GM19397 (cell line): ENCODE measurements at regions not wholly inside any gene's neighbourhood (a gene's known extent, or its start where the extent isn't known, plus 50 kb on each side); places are given as distances from the start of the nearest gene placed in this dataset.
"Not testable (repeated sequence)": the region's sequence is repeated elsewhere in the genome, so short reads cannot be mapped to it uniquely, and the experiment has no call there.

Experiments used
- ATAC-seq: cut with Tn5 transposase; IDR thresholded peaks from one replicate; pipeline ENCODE4 v1.9.1; 2021; ENCODE audit warnings: mild to moderate bottlenecking, moderate library complexity; ENCODE audit not compliant: unreplicated experiment

DNA sequence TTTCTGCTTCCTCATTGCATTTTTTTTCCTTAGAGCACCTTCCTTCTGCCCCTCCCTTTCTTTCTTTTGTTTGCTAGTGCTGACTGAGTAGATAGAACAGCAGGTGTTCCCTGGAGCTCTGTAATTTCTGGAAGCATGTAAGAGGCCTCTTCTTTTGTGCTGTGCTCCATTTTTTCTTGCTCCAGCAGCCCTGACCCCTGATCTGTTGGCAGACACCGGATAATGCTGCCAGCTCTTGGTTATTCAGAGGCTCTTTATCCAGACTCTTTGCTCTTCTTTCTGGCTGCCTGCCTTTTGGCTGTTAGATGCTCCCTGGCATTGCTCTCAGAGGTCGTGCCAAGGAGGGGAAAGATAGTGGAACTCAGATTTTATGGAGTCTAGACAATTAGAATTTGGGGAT, 104.4 kb upstream of the RBMS3 start:
- ATAC-seq: no peak

DNA sequence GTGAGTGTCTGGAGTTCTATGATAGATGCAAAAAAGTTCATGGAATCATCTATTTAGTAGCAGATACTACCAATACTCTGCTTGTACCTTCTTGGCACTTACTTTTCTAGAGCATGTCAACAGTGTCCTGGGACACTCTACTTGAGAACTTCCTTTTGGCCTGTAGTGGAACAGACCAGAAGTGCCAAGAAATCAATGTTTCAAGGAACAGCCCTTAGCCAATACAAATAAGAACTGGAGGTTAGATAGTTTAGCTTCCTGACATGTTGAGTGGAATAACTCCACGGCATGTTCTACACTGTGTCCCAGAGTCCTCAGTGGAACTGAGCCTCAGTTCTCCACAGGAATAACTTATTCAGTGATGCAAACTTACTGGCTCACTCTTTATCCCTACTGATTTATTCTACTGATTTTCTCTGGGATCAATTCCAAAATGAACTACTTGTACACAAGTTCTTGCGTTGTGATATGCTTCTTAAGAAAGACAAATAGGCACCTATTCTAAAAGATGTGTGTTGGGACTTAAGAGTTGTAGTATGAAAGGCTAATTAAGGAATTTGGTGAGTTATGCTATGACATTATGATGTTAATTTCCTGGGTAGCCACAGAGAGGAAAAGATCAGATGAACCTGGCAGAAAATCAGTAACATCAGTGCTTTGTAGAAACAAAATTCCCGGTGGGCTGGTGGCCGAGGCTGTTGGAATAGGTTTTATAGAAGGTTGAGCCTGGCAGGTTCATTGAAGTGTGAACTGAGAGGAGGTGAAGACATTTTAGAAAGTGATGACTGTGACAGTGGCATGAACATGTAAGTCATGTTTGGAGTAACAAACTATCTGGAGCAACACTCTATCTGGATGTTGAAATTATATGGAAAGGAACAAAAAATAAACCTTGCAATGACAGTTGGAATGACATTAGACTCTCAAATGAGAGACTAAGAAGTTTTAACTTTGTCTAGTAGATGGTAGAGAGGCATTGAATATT, 101.8 kb upstream of the RBMS3 start:
- ATAC-seq: no peak

DNA sequence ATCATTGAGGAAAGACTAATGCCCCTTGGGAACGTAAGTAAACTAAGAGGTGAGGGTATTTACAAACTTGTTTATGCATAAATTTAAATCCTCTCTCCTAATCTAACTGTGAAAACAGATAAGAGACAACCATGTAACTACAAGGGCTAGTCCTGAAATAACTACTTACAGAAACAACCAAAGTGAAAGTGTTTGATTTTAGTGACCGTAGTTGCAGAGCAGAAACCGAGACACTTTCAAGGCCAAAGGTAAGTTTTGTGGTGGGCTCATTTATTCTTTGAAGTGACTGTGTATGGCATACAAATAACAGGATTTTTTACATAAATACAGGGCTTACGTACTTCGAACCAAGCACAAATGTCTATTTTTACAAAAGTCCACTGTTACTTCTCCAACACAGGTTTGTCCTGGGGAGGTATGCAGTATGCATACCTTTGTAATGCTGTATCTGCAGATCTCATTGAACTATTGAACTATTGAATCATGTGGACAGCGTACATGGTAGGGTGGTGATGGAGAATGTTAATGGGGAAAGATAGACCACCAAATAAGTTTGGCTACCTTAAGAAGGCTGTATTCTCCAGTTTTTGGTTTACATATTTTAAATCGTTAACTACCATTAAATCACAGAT, 99.6 kb upstream of the RBMS3 start:
- ATAC-seq: no peak

DNA sequence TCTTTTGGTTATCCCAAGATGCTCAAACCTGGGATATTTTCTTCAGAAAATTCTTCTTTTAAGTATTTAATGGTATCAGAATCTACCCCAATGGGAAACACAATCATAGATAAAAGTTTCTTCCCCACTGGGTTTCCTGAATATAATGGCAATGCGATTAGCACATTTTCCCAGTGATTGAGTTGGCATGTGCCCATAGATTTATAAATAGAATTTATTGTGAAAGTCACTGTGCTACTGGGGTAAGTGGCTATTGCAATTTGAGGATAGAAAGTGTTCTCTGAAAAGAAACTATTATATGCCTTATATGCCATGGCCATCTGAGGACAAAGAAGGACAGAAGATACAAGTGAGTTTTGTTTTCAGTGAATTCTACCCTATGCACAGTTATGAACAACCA, 99.0 kb upstream of the RBMS3 start:
- ATAC-seq: no peak

DNA sequence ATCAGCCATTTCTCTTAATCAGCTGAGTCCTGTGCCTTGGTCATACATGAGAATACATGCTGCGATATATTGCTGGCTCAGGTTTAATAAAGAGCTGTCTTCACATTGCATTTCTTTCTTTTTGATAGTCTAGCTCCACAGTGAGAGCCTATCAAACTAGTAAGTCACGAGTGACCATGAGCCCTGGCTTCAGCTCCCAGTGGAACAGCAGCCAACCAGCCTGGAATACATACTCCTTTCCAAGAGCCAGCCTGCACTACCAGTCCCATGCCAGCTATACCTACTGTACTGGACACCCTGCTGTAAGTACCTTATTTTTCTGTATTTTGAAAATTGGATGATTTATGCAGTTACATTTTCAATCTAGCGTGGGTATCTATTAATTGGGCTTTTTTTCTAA, 98.0 kb upstream of the RBMS3 start:
- not testable (repeated sequence) for ATAC-seq

DNA sequence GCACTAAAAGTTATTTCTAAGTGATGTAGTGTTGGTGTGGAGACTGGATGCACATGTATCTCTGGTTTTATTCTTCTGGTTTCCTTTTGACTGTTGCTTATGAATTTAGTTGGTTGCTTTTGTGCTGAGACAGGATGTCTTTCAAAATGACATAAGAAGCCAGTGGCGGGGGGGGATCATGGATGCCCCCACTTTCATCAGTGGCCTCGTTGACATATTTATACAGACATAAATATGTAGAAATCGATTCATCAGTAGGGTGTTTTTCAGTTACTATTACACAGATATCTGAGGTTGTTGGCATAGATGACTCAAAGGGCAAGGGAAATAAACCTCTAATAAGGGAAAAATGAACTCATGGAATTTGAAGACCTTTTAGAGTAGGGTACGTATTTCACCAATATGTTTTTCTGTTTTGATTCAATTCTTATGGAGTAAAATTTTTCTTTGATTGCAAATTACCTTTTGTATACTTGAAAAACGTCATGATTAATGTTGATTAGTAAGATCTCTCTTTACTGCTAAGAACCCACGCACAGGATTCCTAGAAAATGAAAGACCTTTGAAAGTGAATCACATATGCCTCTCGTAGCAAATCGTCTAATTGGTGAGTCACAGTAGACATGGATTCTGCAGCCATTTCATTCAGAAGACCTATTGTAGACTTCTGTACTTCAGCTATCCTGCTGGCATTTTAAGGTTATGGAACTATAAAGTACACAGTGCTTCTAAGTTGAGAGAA, 97.4 kb upstream of the RBMS3 start:
- ATAC-seq: no peak

DNA sequence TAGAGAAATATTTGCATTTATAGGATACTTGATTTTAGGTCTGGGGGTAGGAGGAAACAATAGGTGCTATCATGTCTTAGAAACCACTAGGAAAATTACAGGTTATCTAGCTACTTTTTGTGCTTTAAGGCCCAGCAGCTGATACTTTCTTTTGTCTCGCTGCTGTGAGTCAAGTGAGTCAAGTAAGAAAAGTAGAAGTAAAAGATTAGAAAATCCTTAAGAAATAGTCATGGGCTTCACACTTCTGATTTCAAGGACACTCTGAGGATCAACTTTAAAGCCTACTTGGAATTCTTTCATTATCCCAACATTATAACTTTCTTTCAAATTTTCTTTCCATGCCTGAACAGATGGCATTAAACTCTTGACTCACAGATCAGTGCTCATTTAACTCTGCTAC, 95.2 kb upstream of the RBMS3 start:
- ATAC-seq: no peak

DNA sequence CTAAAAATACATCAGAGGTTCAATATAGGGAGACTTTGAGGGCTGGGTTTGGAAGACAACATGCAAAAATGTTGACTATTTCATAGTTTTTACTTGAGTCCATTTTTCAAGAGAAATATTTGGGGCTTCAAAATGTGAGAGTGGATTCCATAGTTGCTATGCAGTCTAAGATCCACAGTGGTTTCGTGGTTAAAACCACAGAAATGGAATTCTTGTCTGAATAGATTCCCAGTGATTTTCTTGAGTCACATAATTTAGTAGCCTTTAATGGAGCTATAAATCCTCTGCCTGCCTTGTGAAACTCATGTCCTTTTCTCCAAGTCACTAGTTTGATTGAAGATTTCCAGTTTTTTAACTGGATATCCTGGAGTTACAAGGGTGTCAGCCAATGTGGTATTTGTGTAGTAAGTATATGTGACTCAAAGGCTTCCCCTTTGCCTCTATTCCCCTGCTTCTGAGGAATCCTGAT, 94.7 kb upstream of the RBMS3 start:
- no peak for ATAC-seq

DNA sequence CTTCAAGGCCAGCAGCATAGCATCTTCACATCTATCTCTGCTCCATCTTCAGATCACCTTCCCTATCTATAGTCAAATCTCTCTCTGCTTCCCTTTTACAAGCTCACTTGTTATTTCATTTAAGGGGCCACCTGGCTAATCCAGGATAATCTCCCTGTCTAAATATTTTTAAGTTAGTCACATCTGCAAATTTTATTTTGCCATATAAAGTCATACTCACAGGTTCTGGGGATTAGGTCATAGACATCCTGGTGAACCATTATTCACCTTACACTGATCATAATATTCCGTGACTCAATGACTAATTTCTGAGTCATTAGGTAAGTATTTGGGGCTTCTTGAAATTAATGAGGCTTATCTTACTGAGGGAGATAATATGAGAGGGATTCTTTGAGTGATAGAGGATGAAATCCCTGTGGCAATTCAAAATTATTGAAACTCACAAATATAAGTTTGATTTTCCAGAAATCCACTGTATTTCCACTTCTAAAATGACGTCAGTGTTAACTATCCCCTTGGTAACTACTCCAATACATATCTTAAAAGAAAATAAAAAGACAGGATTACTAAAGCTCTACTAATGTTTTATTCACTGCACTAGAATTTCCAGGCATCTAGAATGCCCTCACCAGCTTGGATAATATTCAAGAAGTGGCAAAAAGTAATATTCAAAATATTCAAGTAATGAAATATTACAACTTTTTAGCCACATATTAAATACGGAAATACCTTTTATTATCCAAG, 93.7 kb upstream of the RBMS3 start:
- ATAC-seq: no peak

DNA sequence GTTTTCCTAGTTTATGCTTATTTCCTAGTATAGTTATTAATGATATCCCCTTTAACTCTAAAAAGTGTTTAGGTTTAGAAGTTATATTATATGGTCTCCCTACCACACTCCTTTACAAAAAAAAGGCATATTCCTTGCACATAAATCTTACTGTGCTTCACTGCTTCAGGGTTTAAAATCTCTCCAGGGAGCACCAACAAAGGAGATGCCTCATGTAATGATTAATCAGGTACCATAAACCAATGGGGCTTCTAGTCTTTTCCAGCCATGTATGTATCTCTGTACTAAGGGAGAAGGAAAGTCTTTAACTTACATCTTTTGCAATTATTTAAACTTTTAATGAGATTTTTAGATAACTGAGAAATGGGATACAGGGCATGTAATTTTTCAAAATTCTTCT, 91.5 kb upstream of the RBMS3 start:
- ATAC-seq: no peak

DNA sequence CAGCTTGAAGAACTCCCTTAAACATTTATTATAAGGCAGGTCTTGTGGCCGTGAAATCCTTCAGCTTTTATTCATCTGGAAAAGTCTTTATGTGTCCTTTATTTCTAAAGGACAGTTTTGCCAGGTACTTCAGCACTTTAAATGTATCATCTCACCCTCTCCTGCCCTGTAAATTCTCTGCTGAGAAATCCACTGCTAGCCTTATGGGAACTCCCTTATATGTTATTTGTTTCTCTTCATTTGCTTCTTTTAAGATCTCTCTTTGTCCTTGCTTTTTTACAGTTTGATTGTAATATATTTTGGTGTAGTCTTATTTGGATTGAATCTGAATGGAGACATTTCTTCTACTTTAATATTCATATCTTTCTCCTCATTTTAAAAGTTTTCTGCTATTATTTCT, 86.7 kb upstream of the RBMS3 start:
- no peak for ATAC-seq

DNA sequence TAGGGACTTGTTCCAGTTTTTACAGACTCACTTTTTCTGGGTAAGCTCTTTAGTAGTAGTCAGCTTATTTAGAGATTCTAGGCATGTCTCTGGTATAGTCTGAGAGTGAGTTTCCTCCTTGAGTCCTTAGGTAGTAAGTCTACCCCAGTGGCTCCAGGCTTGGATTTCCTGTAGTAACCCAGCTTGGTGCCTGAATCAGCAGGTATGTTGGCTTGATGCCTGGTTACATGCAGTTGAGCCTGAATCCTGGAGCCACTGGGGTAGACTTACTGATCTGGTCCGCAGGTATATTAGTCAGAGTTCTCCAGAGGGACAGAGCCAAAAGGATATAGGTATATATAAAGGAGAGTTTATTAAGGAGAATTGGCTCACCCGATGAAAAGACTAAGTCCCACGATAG, 85.8 kb upstream of the RBMS3 start:
- ATAC-seq: no peak

DNA sequence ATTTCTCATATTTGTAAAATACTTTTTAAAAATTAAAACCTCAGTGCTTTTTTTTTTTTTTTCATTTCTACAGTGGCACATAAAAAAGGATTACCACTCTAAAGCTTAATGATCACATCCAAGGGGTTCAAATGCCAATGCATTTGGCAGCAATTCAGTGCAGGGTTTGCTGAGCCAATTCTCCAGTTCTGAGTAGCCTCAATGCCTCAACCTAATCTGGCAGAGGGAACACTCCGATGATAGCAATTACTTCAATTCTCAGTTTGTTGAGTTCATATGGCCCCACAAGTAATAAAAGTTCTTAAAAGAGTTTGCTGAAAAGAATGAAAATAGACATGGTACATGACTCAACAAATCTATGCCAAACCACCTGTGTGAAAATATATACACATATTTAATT, 79.3 kb upstream of the RBMS3 start:
- no peak for ATAC-seq

DNA sequence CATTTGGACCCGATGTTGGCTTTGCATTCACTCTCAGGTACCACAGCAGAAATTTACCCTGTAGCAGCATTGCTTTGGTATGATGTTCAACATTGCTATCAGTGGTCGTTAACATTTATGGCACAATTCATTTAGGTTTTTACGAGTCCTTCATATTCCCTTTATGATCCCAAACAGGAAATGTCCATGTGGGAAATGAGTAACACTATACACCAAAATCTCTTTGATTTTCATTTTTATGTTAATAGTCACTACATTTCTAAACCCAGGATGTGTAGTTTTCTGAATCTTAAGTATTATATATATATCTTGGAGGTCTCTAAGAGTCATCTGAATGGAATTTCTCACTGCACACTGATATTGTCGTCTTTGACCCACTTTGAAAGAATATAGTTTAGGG, 78.5 kb upstream of the RBMS3 start:
- no peak for ATAC-seq

DNA sequence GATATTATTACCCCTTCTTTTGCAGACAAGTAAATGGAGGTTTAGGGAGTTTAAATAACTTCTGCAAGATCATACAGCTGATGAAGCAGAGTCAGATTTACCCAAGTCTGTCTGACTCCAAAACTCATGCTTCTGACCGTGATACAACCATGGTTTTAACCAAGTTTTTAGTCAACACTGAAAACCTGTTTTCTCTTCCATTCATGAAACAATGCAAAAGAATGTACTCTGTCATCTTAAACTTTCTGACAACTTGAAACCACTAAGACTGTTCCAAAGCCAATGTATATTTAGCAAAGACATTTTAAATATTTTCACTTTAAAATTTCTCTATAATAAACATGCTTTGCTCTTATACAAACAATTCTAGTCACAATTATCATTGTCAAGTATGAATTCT, 77.0 kb upstream of the RBMS3 start:
- ATAC-seq: no peak

DNA sequence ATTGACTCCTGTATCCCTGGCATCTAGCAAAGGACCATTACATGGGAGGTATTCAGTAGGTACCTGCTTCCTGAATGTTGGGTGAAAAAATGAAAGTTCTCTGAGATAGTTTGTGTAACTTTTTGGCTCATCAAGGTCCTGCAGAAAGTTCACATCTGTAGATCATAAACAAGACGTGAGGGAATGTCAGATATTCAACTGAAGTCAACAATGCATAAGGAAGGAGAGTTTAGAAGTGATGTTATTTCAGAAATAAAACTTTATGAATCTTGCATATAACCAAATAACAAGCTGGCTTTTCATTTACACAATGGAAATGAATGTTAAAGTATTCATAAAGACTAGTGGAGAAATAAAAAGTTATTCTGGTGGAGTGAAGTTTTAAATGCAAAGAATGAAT, 73.4 kb upstream of the RBMS3 start:
- no peak for ATAC-seq

DNA sequence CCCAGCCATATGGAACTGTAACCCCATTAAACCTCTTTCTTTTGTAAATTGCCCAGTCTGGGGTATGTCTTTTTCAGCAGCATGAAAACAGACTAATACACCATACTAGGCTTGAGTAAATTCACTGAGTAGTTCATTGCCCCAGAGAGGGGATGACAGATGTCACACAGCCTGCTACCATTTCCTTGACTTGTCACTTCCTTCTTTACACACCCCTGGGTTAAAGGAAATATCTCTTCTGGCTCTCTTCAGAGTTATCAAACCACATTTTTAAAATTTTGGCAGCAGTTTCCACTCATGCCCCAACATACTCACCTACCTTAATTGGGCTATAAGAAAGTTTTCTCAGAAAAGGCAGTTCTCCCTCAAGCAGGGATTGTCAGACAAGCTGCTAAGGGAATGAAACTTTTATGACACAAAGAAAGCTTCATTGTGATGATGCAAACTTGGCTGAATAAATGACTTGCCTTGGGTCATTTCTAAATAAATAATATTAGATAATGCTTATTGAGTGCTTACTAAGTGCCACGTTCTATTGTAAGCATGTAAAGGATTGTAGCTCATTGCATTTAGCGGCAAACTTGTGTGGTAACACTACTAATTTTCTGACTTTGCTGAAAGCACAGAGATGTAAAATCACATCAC, 68.0 kb upstream of the RBMS3 start:
- ATAC-seq: no peak

DNA sequence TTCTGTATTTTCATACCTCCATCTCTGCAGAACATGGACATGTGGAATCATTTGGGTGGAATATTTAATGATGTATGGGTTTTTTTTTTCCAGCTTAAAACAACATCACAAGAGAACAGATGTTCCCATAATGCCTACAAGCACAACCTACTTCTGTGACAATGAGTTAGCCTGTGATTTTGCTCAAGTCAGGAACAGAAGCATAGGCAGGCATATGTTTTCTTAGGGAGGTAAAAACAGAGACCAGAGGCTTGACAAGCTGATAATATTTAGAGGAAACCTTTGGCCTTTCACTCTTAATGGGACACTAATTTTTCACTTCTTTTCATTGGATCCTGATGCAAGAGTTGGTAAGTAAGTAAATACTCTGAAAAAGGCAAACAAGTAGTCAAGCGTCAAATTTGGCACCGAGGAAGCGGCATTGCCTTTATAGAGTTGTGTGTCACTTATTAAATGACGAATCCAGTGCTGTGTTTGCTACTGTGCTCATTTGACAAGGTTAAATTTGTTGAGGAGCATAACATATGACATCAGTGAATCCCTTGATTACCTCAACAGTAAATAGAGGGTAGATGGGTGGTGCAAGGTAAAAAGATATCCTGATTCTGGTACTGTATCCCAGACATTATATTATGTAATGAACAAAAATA, 66.7 kb upstream of the RBMS3 start:
- no peak for ATAC-seq

DNA sequence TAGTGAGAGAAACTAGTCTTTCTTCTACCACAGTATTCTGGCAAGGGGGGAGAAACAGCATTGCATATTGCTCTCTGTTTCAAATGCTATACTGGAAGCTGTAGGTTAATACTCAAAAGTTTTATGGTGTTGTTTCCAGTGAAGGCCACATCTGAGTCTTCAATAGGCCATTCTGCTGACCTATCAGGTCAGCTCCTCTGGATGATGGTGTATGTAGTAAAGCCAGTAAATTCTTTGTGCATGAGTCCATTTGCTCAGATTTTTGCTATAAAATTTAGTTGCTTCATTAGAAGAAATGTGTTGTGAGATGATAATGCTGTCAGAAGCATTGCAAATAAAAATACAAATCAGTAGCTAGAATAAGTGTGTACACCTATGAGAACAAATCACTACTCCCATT, 64.9 kb upstream of the RBMS3 start:
- ATAC-seq: no peak

DNA sequence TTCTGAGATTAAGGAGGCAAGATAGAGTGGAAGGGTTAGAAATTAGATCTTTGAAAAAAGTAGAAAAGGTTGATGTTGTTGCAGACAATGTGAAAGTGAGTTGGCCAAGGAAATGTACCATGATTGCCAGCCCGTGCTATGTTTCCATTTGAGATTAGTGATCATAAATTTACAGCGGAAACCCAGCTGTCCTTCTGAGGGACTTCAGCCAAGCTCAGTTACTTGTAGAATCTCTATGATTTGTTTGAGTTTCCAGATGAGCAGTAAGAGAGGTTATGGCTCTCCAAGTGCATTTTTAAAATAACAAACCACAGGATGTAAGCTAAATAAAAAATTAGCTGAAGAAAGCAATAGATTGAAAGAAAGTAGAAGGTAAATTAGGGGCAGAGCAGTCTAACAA, 54.2 kb upstream of the RBMS3 start:
- no peak for ATAC-seq
